ENCODE measurements at regions not wholly inside any gene's neighbourhood (a gene's known extent, or its start where the extent isn't known, plus 50 kb on each side); places are given as distances from the start of the nearest gene placed in this dataset.

DNA sequence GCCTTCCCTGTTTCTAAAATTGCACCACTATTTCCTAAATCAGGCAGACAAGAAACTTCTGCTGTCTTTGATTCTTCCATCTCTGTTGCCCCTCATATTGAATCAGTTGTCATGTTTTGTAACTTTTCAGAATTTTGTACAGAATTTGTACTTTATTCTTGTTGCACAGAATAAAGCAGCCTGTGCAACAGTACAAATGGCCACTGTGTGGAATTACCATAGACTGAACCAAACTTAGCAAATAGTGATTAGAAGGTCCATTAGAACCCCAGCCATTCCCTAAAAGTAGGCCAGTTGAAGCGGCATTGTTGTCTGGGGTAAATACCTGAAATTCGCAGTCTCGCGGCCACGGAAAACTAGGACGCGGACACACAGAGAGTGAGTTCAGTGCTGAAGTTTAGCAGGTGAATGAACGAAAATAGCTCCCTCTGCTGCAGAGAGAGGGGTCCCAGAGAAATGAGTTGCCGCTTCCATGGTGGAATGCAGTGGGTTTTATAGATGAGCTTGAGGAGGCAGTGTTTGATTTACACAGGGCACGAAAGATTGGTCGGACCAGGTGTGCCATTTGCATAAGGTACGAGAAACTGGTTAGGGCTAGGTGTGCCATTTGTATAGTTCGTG is 71.8 kb downstream of the C4orf33 start:
- DNase-seq (ENCODE audit: low spot score) = peak; percentile 1

DNA sequence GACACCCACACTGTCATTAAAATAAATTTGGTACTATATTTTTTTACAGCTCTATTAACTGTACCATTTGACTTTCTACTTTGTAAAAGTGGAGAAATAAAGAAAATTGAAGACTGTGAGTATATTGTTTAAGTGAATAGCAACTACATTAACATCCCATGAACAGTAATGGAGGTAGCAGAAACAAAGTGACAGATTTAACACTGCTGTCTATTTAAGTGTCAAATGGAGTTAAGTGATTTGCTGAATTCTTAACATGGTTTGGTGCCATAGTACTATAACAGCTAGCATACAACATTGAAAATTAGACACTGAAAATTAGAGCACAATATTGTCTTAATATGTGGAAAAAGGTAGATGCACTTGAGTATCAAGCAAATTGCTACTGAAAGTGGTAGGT is 76.2 kb downstream of the C4orf33 start:
- DNase-seq (ENCODE audit: low spot score) = no peak

DNA sequence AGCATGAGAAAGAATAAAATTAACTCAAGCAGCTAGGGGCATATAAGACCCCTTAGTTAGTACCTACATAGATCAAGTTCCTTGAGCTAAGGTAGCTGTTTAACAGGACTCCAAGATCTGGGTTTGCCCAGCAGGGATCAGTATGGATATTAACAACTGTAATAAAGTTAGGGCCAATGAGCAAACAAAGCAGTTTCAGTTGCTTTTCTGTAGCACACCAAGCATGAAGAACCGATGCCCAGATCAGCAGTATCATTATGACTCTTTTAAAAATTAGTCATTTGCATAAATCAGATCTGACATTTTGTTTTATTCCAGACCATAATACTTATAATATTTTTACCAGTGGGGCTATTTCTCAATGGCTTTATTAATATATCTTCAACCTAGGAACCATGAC is 80.9 kb downstream of the C4orf33 start:
- DNase-seq (ENCODE audit: low spot score) = no peak

GRCh38 chr4:129179276-129179675 is 83.3 kb downstream of the C4orf33 start:
- no peak for DNase-seq (ENCODE audit: low spot score)

- no peak for DNase-seq (ENCODE audit: low spot score)
Observed at GRCh38 chr4:129189630-129190029, 93.7 kb downstream of the C4orf33 start.

DNA sequence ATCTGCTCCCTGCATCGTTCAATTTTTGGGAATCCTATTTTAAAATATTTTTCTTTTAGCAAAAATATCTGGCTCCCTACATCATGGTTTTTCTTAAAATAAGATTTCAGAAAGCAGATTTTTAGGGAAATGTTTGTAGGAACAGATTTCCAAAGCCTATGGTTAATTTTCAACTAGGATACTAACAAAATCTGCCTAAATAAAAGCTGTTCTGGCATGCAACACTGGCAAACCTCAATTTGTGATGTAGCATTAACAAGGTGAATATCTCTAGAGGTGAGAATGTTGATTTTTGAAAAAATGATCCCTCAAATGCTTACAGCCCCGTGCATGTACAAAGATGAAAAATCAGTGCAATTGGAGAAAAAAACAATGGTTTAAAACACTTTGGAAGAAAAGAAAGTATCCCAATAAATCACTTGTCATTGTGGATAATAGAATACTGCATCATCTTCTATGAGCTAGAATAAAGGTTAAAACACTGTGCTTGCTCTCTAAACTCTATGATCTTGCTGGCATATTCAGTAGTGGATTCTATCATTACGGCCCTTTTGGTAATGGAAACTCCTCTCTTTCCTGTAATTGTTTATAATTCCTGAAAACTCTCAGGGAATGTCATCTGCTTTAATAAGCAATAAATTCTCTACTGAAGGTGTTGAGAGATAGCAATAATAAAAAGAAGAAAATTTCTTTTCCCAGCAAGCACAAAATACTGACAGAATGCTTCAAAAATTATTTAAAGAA is 97.6 kb downstream of the C4orf33 start:
- DNase-seq (ENCODE audit: low spot score) = no peak

- no peak for DNase-seq (ENCODE audit: low spot score)
Observed at GRCh38 chr4:129208481-129208880, 112.5 kb downstream of the C4orf33 start.

- DNase-seq (ENCODE audit: low spot score) = no peak
Observed at GRCh38 chr4:129213692-129214091, 117.7 kb downstream of the C4orf33 start.

DNA sequence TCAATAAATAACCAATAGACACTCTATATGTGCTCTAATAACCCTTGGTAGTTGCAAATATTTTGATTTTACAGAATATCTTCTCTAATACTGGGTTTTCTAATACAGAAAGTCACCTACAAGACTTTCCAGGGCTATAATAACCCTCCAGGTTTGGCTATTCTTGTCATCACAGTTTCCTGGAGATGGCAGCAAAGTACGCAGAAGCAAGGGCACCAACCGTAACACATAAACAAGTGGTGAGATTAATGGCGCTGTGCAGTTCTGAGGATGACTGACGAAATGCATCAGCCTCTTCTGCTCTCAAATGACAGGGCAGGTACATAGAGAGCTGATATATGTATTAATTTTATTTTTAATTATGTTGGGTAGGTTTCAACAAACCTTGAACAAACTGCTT is 122.4 kb downstream of the C4orf33 start:
- DNase-seq (ENCODE audit: low spot score) = peak; percentile 57

- DNase-seq (ENCODE audit: low spot score) = no peak
Observed at GRCh38 chr4:129218897-129219296, 122.9 kb downstream of the C4orf33 start.

DNA sequence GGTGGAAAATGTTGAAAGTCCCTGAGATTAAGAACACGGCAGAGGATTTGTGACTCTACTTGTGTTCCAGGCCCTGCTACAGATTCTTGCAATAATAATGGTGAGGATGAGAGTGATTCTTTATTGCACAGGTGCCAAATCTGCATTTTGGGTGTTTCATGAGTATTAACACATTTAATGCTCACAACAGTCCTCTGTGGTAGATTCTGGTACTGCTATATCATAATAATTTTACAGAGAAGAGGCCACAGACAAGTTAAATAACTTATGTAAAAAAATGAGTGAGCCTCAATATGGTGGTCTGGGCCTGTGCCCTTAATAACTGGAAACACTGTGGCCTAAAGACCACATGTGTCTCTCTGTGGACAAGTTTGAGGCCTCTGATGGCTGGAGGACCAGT is 124.3 kb downstream of the C4orf33 start:
- no peak for DNase-seq (ENCODE audit: low spot score)

- DNase-seq (ENCODE audit: low spot score) = no peak
Observed at GRCh38 chr4:129223945-129224344, 128.0 kb downstream of the C4orf33 start.

GRCh38 chr4:129230846-129231245 is 134.9 kb downstream of the C4orf33 start:
- DNase-seq (ENCODE audit: low spot score) = no peak

GRCh38 chr4:129231945-129232588 is 136.1 kb downstream of the C4orf33 start:
- no peak for DNase-seq (ENCODE audit: low spot score)

DNA sequence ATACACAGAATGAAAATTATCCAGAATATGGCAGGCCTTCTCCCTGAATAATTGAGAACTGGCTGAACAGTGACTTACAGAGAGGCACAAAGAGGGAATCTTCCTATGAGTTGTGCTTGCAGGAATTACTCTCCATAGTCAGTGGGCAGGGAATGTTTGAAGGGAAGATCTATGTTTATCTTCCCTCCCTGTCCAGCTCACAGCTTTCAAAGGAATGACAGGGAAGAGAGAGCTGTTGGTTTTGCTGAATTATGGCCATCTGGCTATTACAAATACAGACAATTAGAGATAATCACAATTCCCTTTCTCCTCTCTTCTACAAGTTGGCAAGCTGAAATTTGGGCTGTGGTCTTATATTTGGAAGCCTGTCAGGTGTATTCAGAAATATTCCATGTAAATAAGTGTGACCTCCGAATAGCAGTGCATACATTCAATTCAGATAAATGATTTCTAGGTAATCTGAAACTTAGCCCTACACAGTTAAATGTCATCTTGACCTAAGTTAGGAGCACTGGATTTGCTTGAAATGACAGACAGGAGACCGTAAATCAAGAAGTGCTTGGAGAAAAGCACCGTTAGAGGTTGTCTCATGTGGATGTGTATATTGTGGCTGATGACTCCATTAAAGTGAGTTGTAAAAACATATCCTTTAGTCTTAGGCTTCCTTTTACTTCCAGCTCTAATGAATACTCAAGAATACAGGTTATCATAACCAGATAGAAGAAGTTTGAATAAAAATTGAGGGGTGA is 136.8 kb downstream of the C4orf33 start:
- DNase-seq (ENCODE audit: low spot score) = peak; percentile 9

DNA sequence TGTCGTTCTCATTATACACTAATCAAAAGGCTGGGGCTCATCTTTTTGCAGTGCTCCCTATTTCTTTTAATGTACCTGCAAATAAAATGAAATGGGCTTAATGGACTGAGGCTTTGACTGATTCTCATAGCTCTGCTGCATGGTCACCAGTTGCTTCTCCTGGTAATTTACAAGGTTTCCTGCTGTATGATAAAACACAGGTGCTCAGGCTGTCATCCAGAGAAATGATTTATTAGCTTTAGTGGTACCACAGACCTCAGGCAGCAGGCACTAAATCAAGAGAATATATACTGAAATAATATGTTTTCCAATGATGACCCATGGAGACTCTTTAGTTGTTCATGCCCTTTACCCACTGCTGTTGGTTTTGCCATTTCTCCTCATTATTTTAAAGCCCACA is 137.7 kb downstream of the C4orf33 start:
- DNase-seq (ENCODE audit: low spot score) = no peak

- no peak for DNase-seq (ENCODE audit: low spot score)
Observed at GRCh38 chr4:129236351-129236750, 140.4 kb downstream of the C4orf33 start.

- DNase-seq (ENCODE audit: low spot score) = peak; percentile 59
Observed at GRCh38 chr4:129239088-129239487, 143.1 kb downstream of the C4orf33 start.

GRCh38 chr4:129240816-129241215 is 144.9 kb downstream of the C4orf33 start:
- DNase-seq (ENCODE audit: low spot score) = peak; percentile 71

- no peak for DNase-seq (ENCODE audit: low spot score)
Observed at GRCh38 chr4:129246145-129246544, 150.2 kb downstream of the C4orf33 start.

GRCh38 chr4:129246910-129247461 is 151.0 kb downstream of the C4orf33 start:
- no peak for DNase-seq (ENCODE audit: low spot score)

- no peak for DNase-seq (ENCODE audit: low spot score)
Observed at GRCh38 chr4:129248621-129249020, 152.7 kb downstream of the C4orf33 start.
